GM23338 (cell line): ENCODE measurements at regions not wholly inside any gene's neighbourhood (a gene's known extent, or its start where the extent isn't known, plus 50 kb on each side); places are given as distances from the start of the nearest gene placed in this dataset.

Experiments used
- CREB1 ChIP-seq: fragments of 250-450 bp; sonication (Bioruptor Pico); IDR thresholded peaks from 2 replicates; pipeline ENCODE4 v1.5.0; 2020; ENCODE audit warnings: low read depth, mild to moderate bottlenecking, moderate library complexity
- CTCF ChIP-seq, 2 experiments: fragments of 200-600 bp in 1 of 2; sonication (generic) in 1 of 2; conservative IDR thresholded peaks; 2 replicates each; pipeline versions ENCODE4 v1.5.1 to v1.6.1; 2016 to 2017; ENCODE audit warnings: antibody characterized with exemption in 2 of 2, low read depth in 2 of 2, mild to moderate bottlenecking in 2 of 2, moderate library complexity in 1 of 2
- EZH2 ChIP-seq: fragments of 200-600 bp; sonication (generic); IDR thresholded peaks from one replicate; pipeline ENCODE4 v1.8.0; 2017; ENCODE audit warnings: antibody characterized with exemption, mild to moderate bottlenecking, low read depth; ENCODE audit not compliant: unreplicated experiment
- EZH2phosphoT487 ChIP-seq: fragments of 200-600 bp; sonication (generic); IDR thresholded peaks from one replicate; pipeline ENCODE4 v1.8.1; 2018; ENCODE audit warnings: antibody characterized with exemption; ENCODE audit not compliant: unreplicated experiment
- JUNB ChIP-seq: IDR thresholded peaks from one replicate; pipeline ENCODE4 v1.6.1; 2016; ENCODE audit warnings: antibody characterized with exemption; ENCODE audit not compliant: unreplicated experiment
- POLR2AphosphoS5 ChIP-seq: IDR thresholded peaks from 2 replicates; pipeline ENCODE4 v1.6.1; 2016; ENCODE audit warnings: antibody characterized with exemption, low read depth
- REST ChIP-seq: IDR thresholded peaks from one replicate; pipeline ENCODE4 v1.6.1; 2018; ENCODE audit warnings: antibody characterized with exemption; ENCODE audit not compliant: unreplicated experiment
- ZNF114 ChIP-seq: fragments of 250-450 bp; sonication (Bioruptor Pico); IDR thresholded peaks from 2 replicates; pipeline ENCODE4 v1.5.0; 2020; ENCODE audit warnings: mild to moderate bottlenecking, moderate library complexity
- TF ChIP-seq, protein P1 (sequence below): IDR thresholded peaks from 2 replicates; pipeline ENCODE4 v1.6.1; 2016; ENCODE audit warnings: antibody characterized with exemption

- TF ChIP-seq CTCF (conservative IDR thresholded peaks at IDR 0.05; ENCODE audit: low read depth in 2 of 2) (no peak), EZH2 (no peak), POLR2AphosphoS5 (no peak), JUNB (no peak), REST (no peak), CREB1 (CRISPR knock-in tag) (no peak), EZH2phosphoT487 (no peak), ZNF114 (no peak)
- TF ChIP-seq, protein P1, sequence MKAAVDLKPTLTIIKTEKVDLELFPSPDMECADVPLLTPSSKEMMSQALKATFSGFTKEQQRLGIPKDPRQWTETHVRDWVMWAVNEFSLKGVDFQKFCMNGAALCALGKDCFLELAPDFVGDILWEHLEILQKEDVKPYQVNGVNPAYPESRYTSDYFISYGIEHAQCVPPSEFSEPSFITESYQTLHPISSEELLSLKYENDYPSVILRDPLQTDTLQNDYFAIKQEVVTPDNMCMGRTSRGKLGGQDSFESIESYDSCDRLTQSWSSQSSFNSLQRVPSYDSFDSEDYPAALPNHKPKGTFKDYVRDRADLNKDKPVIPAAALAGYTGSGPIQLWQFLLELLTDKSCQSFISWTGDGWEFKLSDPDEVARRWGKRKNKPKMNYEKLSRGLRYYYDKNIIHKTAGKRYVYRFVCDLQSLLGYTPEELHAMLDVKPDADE = no peak
These were observed 633.1 kb downstream of the MATN1 start for GRCh38 chr1:30090162-30090820.
